ENCODE measurements at regions not wholly inside any gene's neighbourhood (a gene's known extent, or its start where the extent isn't known, plus 50 kb on each side); places are given as distances from the start of the nearest gene placed in this dataset.
A peak's percentile ranks its signal among the peaks of the same experiment; 100 is the strongest.

GRCh38 chr11:80816454-80816847 lies 1375.6 kb upstream of the TENM4 start:
- no peak for DNase-seq (ENCODE audit: low read depth in 1 of 2, low spot score in 1 of 2)
- TF ChIP-seq GABPA (IDR thresholded peaks at IDR 0.05; ENCODE audit: low read depth) (no peak), SPI1 (IDR thresholded peaks at IDR 0.05; ENCODE audit: borderline replicate concordance, low read depth) (no peak)
- no peak overlapping the region for H3K4me3 ChIP-seq (replicated peaks; ENCODE audit: insufficient read depth, low read length)
- no peak overlapping the region for H3K27ac ChIP-seq (replicated peaks)
- no peaks in the 10 kb centered on the region for H3K27me3 ChIP-seq (ENCODE audit: insufficient read depth, poor library complexity, severe bottlenecking)

GRCh38 chr11:80815752-80816453 lies 1375.1 kb upstream of the TENM4 start:
- TF ChIP-seq SPI1 (IDR thresholded peaks at IDR 0.05; ENCODE audit: borderline replicate concordance, low read depth): peak; percentile 84
- no peak for TF ChIP-seq POLR2AphosphoS5 (IDR thresholded peaks at IDR 0.05; ENCODE audit: low read depth)
- H3K4me3 ChIP-seq (replicated peaks; ENCODE audit: insufficient read depth, low read length): no peak overlapping the region
- no peak for DNase-seq (ENCODE audit: low read depth in 1 of 2, low spot score in 1 of 2)
- no peaks in the 10 kb centered on the region for H3K27me3 ChIP-seq (ENCODE audit: insufficient read depth, poor library complexity, severe bottlenecking)
- H3K27ac ChIP-seq (replicated peaks): no peak overlapping the region

DNA sequence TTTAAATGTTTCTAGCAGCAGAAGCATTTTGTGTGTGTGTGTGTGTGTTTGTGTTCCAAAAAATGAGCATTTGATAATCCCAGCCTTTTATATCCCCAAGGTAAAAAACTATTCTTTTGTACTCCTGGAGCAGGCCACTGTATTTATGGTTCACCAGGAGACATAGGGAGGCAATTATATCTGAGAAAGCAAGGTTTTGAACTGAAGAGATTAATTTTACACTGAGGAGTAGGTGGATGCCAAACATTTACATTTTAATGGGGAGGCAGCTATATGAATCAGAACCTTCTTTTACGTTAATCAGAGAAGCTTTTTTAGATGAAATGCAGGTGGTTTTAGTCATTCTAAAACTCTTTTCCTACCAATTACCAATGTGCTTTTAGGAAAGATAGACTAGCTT lies 1374.0 kb upstream of the TENM4 start:
- DNase-seq (ENCODE audit: low read depth in 1 of 2, low spot score in 1 of 2): no peak
- Histone ChIP-seq H3K27me3 (ENCODE audit: insufficient read depth, poor library complexity, severe bottlenecking) (no peaks in the 10 kb centered on the region), H3K27ac (replicated peaks) (no peak overlapping the region), H3K4me3 (replicated peaks; ENCODE audit: insufficient read depth, low read length) (no peak overlapping the region)
- TF ChIP-seq SPI1 (IDR thresholded peaks at IDR 0.05; ENCODE audit: borderline replicate concordance, low read depth): no peak
- TF ChIP-seq, protein P1, sequence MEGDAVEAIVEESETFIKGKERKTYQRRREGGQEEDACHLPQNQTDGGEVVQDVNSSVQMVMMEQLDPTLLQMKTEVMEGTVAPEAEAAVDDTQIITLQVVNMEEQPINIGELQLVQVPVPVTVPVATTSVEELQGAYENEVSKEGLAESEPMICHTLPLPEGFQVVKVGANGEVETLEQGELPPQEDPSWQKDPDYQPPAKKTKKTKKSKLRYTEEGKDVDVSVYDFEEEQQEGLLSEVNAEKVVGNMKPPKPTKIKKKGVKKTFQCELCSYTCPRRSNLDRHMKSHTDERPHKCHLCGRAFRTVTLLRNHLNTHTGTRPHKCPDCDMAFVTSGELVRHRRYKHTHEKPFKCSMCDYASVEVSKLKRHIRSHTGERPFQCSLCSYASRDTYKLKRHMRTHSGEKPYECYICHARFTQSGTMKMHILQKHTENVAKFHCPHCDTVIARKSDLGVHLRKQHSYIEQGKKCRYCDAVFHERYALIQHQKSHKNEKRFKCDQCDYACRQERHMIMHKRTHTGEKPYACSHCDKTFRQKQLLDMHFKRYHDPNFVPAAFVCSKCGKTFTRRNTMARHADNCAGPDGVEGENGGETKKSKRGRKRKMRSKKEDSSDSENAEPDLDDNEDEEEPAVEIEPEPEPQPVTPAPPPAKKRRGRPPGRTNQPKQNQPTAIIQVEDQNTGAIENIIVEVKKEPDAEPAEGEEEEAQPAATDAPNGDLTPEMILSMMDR (IDR thresholded peaks at IDR 0.05; ENCODE audit: insufficient read depth, low read length): no peak
- no peak for TF ChIP-seq POLR2AphosphoS5 (IDR thresholded peaks at IDR 0.05; ENCODE audit: low read depth)
- TF ChIP-seq GABPA (IDR thresholded peaks at IDR 0.05; ENCODE audit: low read depth): no peak
- no peak for TF ChIP-seq REST (IDR thresholded peaks at IDR 0.05; ENCODE audit: insufficient replicate concordance, low read depth)

DNA sequence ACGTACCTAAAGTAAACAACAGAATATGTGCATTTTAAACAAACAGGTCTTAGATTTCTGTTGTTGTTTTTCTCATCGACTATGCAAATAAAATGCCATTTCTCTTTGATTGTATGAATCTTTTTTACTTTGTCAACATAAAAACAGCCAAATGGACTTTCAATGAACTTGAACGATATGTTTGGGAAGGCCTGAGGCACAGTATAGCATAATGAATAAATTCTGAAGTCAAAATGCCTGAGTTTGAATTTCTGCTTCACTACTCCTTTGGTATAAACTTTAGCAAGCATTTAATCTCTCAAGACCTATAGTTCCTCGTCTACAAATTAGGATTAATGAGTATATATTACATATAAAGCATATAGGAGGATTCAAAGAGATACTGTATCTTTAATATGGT lies 1369.9 kb upstream of the TENM4 start:
- no peak overlapping the region for H3K4me3 ChIP-seq (replicated peaks; ENCODE audit: insufficient read depth, low read length)
- no peaks in the 10 kb centered on the region for H3K27me3 ChIP-seq (ENCODE audit: insufficient read depth, poor library complexity, severe bottlenecking)
- no peak for DNase-seq (ENCODE audit: low read depth in 1 of 2, low spot score in 1 of 2)
- no peak overlapping the region for H3K27ac ChIP-seq (replicated peaks)
- TF ChIP-seq, protein P1 (IDR thresholded peaks at IDR 0.05; ENCODE audit: insufficient read depth, low read length): no peak
- TF ChIP-seq POLR2AphosphoS5 (IDR thresholded peaks at IDR 0.05; ENCODE audit: low read depth): no peak
- TF ChIP-seq SPI1 (IDR thresholded peaks at IDR 0.05; ENCODE audit: borderline replicate concordance, low read depth): no peak
- no peak for TF ChIP-seq REST (IDR thresholded peaks at IDR 0.05; ENCODE audit: insufficient replicate concordance, low read depth)
- no peak for TF ChIP-seq GABPA (IDR thresholded peaks at IDR 0.05; ENCODE audit: low read depth)

DNA sequence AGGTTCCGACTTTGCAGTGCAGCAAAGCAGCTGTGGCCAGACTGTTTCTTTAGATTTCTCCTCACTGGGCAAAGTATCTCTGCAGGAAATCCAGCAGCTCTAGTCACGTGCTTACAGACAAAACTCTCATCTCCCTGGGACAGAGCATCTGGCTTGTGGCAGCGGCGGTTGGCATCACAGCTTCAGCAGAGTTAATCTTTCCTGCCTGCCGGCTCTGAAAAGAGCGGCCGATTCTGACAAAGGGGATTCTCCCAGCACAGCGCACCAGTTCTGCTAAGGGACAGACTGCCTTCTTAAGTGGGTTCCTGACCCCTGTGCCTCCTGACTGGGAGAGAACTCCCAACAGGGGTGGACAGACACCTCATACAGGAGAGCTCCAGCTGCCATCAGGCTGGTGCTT lies 1357.3 kb upstream of the TENM4 start:
- TF ChIP-seq, protein P1 (IDR thresholded peaks at IDR 0.05; ENCODE audit: insufficient read depth, low read length): no peak
- TF ChIP-seq SPI1 (IDR thresholded peaks at IDR 0.05; ENCODE audit: borderline replicate concordance, low read depth) (no peak), POLR2AphosphoS5 (IDR thresholded peaks at IDR 0.05; ENCODE audit: low read depth) (no peak), REST (IDR thresholded peaks at IDR 0.05; ENCODE audit: insufficient replicate concordance, low read depth) (no peak), GABPA (IDR thresholded peaks at IDR 0.05; ENCODE audit: low read depth) (no peak)
- Histone ChIP-seq H3K27me3 (ENCODE audit: insufficient read depth, poor library complexity, severe bottlenecking) (no peaks in the 10 kb centered on the region), H3K27ac (replicated peaks) (no peak overlapping the region), H3K4me3 (replicated peaks; ENCODE audit: insufficient read depth, low read length) (no peak overlapping the region)
- no peak for DNase-seq (ENCODE audit: low read depth in 1 of 2, low spot score in 1 of 2)

Measured in HL-60 (cell line).